Daoy (cell line): ENCODE measurements at regions not wholly inside any gene's neighbourhood (a gene's known extent, or its start where the extent isn't known, plus 50 kb on each side); places are given as distances from the start of the nearest gene placed in this dataset.

Experiments
- DNase-seq: peaks from one replicate; pipeline ENCODE4 v3.0.0-alpha.2; 2015; ENCODE audit warnings: low read depth

GRCh38 chr11:122319691-122320620, 203.9 kb upstream of the BLID start:
- DNase-seq, result no peak

DNA sequence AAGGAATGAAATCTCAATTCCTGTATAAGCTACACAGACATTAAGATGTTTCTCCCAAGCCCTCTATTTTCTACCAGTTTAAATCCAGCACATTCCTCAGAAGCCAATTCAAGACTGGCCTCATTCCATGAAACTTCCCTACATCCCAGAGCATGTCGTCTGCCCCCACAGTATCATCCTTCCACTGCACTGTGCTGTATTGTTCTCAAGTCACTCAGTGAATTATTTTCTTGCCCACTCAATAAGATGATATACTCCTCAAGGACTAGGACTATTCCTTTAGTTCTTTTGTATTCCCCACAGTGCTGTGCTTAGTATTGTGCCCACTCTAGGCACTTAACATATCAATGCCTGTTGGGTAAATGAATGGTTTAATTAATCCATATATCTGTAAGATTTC, 203.1 kb upstream of the BLID start:
- no peak for DNase-seq

DNA sequence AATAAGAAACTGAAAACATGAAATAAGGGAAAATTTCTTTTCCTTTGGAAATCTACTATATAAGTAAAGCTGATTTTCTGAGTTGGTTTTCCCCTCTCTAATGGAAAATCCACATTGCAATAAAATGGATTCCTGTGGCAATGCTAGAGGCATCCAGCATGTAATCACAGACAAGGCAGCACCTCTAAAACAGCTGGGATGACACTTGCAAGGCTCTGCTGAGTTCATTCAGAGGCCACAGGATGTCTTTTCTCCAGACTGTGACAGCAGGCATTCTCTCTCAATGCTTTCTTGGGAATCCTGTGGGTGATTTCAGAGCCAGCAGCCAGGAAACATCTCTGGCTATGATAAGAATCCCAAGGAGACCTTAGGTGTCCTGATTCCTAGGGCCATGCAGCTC, 201.3 kb upstream of the BLID start:
- peak; percentile 27 for DNase-seq

- no peak for DNase-seq
Observed at GRCh38 chr11:122313581-122313980, 197.6 kb upstream of the BLID start.

- DNase-seq, result no peak
Observed at GRCh38 chr11:122311216-122311755, 195.3 kb upstream of the BLID start.

- DNase-seq, result no peak
Observed at GRCh38 chr11:122310766-122311165, 194.8 kb upstream of the BLID start.

DNA sequence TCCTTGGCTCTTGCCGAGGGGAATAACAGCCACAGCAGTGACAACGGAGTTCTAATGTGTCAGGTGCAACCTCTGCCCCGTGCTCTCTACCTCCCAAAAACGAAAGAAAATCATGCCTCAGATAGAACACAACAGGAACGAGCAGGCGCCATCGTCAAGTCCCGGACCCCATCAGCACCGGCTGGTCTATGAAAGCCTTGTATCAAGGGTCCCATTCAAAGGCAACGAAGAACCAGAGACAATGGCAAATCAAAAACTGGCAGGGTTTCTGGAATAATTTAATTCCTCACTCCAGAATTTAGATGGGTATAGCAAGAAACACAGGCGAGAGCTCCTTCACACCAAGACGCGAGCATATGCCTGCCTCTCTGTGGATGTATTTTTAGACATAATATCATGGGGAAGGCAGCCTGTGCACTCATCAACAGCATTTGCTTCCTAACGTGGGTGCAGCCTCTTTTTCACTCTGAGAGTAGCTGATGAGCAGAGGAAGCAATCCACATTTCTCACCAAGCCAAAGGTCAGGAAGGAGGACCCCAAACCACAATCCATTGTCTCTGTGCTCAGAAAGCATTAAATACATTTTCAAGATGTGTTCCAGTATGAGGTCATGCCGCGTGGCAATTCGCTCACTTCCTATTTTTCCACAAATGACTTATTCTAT, 193.4 kb upstream of the BLID start:
- DNase-seq, result peak; percentile 29

GRCh38 chr11:122308226-122308625, 192.2 kb upstream of the BLID start:
- no peak for DNase-seq

DNA sequence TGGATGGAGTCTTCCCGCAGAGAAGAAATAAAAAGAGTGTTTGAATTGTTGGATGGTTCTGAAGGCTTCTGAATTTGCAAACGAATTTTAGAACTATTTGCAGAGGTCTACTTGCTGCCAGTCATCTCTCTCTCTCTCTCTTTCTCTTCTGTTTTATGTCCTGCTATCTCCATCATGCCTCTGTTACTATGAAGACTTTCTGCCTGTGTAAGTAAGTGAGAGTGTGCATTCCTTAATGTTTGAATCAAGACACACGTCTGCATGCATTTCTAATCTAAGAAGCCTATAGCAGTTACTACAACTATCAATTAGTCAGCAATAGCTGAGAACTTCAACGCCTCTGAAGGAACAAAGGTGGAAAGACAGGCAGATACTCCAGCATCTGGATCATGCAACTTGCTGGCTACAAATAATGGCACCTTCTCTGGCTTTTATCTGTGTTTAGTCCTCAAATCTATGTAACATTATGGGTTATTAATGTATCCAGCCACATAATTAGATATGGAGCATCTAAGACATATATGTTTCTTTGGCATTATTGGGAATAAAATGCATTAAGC, 191.5 kb upstream of the BLID start:
- no peak for DNase-seq

DNA sequence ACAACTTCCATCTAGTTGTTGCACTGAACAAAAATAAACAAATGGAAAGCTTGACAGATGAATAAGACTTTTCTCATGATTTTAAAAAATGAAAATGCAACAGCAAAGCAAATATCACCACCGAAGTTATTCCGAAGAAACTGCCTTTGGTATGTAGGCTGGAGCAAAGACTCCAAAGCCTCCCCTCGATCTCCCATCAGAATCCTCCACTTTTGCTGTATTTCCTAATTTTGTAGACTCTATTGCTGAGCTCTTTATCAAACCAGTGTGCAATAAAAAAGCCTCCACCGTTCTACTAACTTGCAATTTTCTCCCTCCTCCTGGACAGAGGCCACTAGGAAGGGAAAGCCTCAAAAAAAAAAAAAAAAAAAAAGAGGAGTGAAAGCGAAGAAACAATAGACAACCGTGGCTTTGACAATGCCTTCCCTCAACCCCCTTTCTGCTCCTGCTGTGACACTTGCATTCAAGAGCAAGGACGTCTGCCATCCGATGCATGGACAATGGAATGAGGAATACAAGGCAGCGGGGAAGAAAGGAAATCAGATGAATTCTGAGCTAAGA, 190.9 kb upstream of the BLID start:
- no peak for DNase-seq

DNA sequence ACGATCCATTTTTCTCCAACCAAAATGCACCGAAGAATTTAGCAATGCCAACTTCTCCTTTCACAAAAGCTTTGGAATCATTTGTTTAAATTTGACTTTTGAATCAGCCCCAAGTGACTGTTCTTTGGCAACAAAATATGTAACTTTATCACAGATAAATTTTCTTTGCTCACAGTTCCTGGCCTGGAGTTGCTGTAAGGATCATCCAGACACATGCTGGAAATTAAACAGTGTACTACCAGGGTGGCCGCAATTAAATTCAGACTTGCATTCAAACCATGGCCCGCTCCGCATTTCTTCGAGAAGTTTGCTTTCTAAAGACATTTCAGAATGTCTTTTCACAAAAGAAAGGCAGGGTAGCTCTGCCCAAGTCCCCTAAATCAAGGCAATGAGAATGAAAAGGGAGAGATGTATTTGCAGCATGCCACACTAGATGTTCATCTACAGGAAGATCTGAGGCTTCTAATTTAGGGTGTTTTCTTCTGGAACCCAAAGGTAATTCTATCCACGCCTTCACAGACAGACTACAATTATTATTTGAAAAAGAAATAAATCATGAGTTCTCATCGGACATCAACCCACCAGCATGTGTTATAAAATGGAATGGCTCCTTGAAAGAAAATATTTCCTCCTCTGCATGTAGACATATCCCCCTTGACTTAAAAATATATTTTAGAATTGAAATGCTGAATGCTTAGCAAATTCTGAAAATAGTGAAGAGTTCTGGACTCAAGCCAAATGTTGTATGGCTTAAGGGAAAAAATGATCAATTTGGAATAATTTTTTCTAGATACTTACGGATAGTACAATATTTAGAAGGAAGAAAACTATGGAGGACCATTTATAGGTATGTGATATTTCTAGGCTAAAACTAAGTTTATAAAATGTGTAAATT, 189.7 kb upstream of the BLID start:
- DNase-seq, result no peak

GRCh38 chr11:122304973-122305372, 189.0 kb upstream of the BLID start:
- DNase-seq, result no peak

DNA sequence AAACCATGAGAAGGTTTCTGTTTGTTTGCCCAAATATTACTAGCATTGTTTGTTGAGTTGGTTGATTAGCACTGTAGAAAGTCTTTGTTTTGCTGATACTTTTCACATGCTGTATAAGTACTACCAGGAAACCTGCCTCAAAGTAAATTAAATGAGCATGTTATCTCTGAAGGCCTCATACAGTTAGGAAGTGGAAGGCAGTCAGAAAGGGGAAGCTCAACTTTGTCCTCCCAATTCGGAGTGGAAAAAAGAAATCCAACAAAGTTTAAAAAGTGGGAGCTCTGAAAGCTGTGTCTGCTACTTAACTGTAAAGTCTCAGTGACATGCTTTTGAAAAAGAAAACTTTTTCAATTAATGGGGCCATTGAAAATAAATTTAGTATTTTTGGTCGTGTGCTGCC, 188.3 kb upstream of the BLID start:
- no peak for DNase-seq

DNA sequence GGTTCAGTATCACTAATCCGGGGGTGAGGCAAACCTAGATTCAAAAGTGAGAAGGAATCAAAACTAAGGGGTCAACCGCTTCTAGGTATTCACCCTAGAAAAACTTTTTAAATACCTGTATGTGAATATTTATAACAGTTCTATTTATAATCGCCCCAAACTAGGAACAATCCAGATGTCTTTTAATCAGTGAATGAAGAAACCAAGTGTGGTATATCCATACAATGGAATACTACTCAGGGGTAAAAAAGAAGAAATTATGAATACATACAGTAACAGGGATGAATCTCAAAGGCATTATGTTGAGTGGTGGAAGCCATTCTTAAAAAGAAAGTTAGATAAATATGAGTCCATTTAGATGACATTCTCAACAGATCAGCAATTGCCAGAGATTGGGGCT, 178.0 kb upstream of the BLID start:
- DNase-seq, result no peak

- no peak for DNase-seq
Observed at GRCh38 chr11:122293296-122294023, 177.4 kb upstream of the BLID start.

GRCh38 chr11:122287401-122287800, 171.4 kb upstream of the BLID start:
- no peak for DNase-seq

DNA sequence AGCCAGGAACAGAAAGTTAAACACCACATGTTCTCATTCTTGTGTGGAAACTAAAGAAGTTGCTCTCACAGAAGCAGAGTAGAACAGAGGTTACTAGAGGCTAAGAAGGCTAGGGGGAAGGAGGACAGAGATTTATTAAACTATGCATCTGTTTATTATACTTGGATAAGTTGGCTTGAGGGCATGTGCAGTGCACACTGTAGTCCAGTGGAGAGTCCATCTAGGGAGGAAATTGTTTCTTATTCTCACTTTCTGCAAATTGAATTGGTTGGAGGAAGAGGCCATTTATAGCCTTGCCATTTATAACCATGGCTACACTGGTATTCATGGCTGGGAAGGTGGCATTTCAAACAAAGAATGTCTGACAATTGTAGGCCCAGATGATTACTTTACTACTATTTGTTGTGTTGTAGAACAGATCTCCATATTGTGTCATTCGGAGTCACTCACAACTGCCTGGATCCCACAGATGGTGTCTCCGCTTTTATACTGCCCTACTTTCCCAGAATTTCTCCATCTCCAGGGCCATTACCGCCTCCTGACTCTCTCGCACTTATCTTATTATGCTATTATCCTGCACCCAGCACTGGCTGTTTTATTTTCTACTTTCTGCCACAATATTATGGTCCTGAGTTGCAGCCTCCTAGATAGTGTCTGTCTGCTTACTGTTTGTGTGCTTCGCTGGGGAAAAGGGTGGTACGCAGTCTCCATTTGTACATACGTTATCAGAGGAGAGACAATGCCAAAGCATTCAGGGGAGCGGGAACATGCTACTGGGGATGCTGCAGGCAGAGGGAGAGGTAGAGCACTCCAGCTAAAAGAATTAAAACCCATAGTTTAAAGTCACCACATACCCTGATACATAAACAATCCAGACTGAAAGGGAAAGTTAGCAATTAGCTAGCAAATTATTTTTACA, 169.3 kb upstream of the BLID start:
- no peak for DNase-seq

DNA sequence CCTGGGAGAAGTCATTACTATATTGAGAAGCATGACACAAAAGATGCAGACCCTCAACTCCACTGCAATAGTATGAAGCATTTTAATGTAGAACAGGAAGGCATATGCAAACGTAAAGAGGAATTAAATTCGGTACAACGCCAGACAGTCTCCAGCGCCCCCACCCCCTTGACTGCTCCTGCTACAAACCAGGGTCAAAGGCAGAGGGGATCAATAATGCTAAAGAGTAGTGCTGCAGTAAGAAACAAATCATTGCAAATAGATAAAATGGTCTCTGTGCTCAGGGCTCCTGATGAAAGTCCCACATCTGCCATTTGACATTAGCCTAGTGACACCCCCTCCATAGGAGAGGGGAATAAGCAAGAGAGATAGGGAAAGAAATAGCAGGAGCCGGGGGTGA, 164.9 kb upstream of the BLID start:
- DNase-seq, result no peak

DNA sequence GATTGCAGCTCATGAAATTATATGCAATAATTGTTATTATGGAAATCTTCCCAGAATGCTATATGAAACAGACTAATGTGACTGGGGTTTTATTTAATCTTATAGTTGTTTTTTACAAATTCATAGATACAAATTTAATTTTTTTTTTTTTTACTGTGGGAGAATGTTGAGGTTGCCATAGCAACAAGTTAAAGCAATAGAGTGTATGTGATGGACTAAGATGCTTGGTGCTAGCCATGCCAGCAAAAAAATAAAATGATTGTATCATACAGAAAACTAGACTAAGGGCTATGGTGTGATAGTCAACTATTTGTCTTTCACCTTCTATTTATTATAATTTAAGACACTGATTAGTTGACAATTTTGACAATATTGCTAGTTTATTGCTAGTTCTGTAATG, 163.2 kb upstream of the BLID start:
- DNase-seq, result no peak

- DNase-seq, result no peak
Observed at GRCh38 chr11:122277493-122277892, 161.5 kb upstream of the BLID start.
